GM18520 (cell line): ENCODE measurements at regions not wholly inside any gene's neighbourhood (a gene's known extent, or its start where the extent isn't known, plus 50 kb on each side); places are given as distances from the start of the nearest gene placed in this dataset.

ENCODE experiments used
- ATAC-seq: cut with Tn5 transposase; IDR thresholded peaks from one replicate; pipeline ENCODE4 v1.9.1; 2021; ENCODE audit not compliant: unreplicated experiment

DNA sequence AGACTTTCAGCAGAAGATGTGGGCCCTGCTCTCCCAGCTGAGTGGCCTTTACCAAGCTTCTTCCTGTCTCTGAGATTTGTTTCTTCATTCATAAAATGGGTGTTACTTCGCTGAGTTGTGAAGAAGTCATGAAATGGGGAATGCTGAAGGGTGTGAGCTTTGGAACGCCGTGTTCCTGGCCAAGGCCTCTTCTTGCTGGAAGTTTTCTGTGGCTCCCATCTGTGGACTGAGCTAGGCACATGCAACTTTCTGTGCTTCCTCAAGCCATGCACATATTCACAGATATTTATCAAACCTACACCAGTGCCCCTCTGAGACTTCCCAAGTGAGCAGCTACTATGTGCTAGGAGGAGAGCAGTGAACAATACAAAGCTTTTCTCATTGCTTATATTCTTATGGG, 106.3 kb upstream of the JUN start:
- ATAC-seq = no peak

GRCh38 chr1:58890609-58891008, 106.8 kb upstream of the JUN start:
- no peak for ATAC-seq

DNA sequence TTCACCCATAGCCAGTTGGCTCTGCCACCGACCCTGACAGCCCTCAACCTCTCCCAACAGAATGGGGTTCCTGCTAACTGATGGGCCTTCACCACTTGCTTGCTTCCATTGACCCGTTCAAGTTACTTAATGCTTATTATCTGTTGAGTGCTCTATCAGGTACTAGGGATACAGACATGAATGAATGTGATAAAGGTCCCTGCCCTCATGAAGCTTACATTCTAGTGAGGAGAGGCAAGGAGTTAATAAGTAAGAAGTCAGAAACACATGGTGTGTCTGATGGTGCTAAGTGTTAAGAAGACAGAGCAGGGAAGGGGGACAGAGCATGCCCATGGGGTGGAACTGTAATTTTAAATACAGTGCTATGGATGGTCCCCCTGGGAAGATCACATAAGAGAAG, 107.5 kb upstream of the JUN start:
- ATAC-seq = no peak

- ATAC-seq = no peak
Observed at GRCh38 chr1:58893257-58893869, 109.5 kb upstream of the JUN start.

DNA sequence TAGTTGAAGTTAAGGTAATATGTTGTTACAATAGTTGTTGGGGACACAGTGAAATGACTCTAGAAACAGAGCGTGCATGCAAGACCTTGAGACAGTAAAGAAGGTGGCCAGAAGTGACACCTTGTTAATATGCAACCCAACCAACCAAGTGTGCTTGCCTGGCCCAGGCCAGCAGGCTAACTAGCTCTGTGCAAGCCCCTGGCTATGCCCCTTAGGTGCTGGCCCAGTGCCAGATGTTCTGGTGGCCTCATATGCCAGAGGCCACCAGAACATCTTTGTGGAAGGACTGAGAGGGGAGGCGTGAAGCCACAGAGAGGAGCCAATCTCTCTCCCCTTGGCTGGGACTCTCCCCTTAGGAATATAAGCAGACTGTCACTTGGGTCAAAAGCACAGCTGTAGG, 111.2 kb upstream of the JUN start:
- no peak for ATAC-seq

DNA sequence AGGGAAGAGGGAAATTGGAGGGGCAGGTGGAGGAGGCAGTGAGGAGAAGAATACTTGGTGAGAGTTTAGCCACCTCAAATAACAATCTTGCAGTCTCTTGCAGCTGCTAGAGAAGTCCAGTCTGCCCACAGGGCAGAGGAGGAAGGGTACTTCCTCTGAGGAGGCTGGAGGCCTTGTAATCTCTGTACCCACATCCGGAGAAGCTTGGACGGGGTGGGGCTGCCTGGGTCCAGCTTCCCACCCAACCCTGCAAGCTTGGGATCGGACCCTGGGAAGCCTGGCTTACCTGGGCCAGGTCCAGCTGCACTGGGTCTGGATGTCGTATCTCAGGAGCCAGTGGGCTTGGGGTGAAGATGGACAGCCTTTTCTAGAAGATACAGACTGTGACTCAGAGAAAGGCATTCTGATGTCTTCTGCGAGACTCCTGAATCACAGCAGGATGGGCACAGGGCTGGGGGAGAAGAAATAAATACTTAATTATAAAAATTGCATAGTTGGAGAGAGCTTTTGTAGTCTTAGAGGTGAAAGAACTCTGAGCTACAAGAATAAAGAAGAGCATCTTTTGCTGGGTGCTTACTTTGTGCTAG, 111.8 kb upstream of the JUN start:
- no peak for ATAC-seq

DNA sequence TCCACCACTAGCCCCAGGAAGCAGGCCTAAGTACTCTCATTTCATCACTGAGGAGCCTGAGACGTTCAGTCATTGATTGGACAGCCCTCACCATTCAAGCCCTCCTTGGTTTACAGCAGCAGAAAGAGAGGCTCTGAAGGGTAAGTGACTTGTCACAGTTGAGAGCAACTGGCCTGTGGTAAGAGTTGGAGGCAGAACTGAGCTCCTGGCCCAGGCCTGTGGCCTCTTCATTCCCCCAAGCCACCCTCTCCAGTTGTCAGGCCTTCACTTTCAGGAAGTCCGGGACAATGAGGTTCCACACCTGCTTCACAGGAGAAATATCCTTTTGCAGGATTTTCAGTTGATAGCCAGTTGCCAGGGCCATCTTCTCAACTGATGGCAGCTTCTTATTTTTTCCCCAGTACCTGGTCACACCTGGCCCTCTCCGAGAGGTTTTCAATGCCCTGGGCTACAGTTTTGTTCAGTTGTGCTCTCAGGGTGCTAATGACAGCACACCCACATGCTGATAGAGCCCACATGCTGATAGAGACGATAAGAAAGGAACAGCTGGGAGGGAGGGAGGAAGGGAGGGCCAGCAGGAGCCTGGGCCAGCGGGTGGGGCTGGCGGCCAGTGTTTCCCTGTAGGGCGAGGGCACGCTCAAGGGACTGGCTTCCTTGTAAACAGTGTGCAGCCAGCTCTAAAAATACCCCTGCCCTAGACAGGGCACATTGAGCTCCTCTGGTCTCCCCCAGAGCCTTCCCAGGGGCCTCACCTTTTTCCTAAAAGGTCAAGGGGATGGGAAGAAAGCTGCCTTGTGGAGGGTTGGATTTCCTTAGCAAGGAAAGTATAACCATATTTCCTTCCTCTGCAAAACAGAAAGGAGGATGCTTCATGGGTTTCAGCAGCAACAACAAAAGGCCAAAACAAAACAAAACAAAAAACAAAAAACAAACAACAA, 112.7 kb upstream of the JUN start:
- ATAC-seq = no peak

DNA sequence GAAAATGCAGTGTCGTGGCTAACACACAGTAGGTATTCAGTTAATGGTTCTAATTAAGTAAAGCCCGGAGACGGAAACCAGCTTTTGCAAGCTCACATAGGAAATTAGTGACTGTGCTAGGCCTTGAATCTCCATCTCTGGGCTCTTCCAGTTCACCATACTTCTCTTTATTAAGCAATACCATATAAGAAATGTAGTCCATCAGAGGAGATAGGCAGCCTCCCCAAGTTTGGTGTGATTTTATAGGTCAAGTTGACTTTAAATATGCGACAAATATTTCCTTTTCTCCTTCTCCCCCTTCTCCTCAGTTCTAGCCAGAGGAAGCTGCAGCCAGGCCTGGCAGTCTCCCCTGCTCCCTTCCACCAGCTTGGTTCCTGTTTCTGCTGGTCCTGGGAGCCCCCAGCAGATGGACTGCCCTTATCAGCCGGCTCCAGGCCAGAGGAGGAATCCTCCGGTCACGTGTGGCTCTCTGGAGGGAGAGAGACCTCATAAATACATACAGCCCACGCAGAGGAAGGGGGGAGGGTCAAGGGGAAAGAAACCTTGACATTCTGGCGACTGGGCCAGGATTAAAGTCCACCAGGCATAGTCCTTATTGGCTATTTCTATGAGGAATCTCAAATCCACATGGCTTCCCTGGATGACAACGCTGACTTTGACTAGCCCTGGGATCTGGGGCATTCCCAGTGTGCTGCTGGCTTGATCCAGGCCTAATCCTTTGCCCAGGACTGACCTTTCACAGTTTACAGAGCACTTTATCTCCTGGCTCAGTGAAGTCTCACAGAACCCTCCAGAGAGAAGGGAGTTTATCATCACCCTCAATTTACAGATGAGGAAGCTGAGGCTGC, 115.1 kb upstream of the JUN start:
- no peak for ATAC-seq

- ATAC-seq = no peak
Observed at GRCh38 chr1:58899587-58900271, 115.9 kb upstream of the JUN start.

DNA sequence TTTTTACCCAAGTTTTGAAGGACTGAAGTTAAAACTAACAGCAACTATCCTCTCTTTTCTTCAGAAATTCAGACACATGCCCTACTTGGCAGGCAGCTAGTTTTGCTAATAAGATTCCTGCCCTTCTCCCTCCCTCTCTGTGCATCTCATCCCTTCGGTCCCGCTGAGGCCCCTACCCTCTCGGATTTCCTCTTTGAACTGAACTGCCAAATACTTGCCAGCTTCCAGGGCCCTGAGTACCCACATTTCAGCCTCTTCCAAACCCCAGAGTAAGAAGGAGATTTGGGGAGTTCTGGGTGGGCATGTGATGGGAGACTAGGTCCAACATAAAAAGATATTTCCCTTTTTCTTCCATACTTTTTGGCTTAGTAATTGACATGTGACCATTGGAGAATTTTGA, 116.5 kb upstream of the JUN start:
- ATAC-seq = no peak

- ATAC-seq = no peak
Observed at GRCh38 chr1:58901008-58901407, 117.2 kb upstream of the JUN start.

GRCh38 chr1:58902830-58903513, 119.1 kb upstream of the JUN start:
- ATAC-seq = no peak

- peak; percentile 88 for ATAC-seq
Observed at GRCh38 chr1:58903514-58904298, 119.9 kb upstream of the JUN start.

DNA sequence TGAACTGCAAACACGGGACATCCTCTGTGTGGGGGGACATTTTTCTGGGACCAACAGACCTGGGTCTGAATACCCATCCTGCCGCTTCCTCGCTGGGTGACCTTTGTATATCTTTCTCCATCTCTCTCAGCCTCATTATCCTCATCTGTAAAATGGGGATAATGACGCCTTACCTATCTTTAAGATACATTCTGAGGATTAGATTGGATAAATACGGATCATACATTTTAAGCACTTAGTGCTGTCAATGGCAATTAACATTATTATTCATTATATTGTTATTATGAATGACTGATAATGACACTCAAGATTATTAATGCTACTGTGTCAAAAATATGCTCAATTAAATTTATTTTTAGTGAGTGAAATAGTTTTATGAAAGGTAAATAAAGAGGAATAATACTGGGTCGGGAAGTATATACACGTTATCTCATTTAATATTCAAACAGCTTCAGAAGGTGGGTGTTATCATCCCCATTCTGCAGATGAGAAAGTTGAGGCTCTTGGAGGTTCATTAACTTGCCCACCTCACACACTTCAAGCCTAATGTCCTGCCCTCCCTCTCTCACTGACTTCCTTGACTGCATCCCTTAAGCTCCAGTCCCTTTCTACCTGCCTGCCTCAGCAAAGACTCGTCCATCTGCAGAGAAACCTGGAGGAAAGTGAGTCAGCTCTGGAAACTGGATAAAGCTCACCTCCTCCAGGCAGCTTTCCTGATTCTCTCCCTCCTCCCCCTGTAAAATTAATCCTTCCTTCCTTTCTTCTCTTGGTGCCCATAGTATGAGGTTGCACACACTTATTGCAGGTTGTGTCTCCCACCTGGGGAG, 120.7 kb upstream of the JUN start:
- ATAC-seq = no peak

DNA sequence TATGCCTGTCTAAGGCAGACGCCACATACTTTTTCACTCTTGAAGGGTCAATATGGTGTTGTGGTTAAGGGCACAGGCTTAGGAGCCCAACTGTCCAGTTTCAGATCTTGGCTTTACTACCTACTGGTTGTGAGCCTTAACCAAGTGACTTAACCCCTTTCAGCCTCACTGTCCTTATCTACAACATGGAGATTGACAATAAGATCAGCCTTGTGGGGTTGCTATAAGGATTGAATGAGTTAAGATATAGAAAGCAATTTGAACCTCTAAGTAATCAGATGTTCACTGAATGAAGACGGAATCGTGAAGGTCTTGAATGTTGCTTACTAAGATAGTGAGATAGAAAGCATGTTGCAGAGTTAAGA, 121.3 kb upstream of the JUN start:
- ATAC-seq = no peak

GRCh38 chr1:58905628-58906221, 121.9 kb upstream of the JUN start:
- ATAC-seq = no peak

GRCh38 chr1:58907398-58907797, 123.6 kb upstream of the JUN start:
- no peak for ATAC-seq
